ENCODE measurements at regions not wholly inside any gene's neighbourhood (a gene's known extent, or its start where the extent isn't known, plus 50 kb on each side); places are given as distances from the start of the nearest gene placed in this dataset.

- Histone ChIP-seq H3K27me3 (ENCODE audit: insufficient read depth, insufficient read length) (no peaks in the 10 kb centered on the region), H3K36me3 (ENCODE audit: insufficient read depth, insufficient read length, low read length) (no peaks in the 10 kb centered on the region), H3K9me3 (ENCODE audit: insufficient read depth, low read length) (no peaks in the 10 kb centered on the region), H3K4me3 (ENCODE audit: insufficient read length, low read depth) (no peak overlapping the region), H3K4me1 (ENCODE audit: insufficient read depth, insufficient read length) (no peaks in the 10 kb centered on the region), H3K9ac (ENCODE audit: insufficient read length, low read depth) (no peak overlapping the region)
- DNase-seq (ENCODE audit: low read depth, low spot score) = no peak
- TF ChIP-seq ZNF274 (IDR thresholded peaks at IDR 0.05; ENCODE audit: low read depth, low read length) (no peak), SUZ12 (IDR thresholded peaks at IDR 0.05; ENCODE audit: extremely low read depth, insufficient read depth, insufficient read length) (no peak), YY1 (IDR thresholded peaks at IDR 0.05; ENCODE audit: insufficient read depth, insufficient read length) (no peak)
These were observed 135.1 kb downstream of the PLG start for GRCh38 chr6:160837146-160837545.

GRCh38 chr6:160851031-160851430, 140.5 kb upstream of the MAP3K4 start:
- H3K4me1 ChIP-seq (ENCODE audit: insufficient read depth, insufficient read length) = no peaks in the 10 kb centered on the region
- H3K9ac ChIP-seq (ENCODE audit: insufficient read length, low read depth) = no peak overlapping the region
- no peaks in the 10 kb centered on the region for H3K27me3 ChIP-seq (ENCODE audit: insufficient read depth, insufficient read length)

GRCh38 chr6:160853946-160854345, 137.6 kb upstream of the MAP3K4 start:
- TF ChIP-seq SUZ12 (IDR thresholded peaks at IDR 0.05; ENCODE audit: extremely low read depth, insufficient read depth, insufficient read length) (no peak), ZNF274 (IDR thresholded peaks at IDR 0.05; ENCODE audit: low read depth, low read length) (no peak), YY1 (IDR thresholded peaks at IDR 0.05; ENCODE audit: insufficient read depth, insufficient read length) (no peak)
- no peak for DNase-seq (ENCODE audit: low read depth, low spot score)

More at GRCh38 chr6:160851031-160851430, 140.5 kb upstream of the MAP3K4 start:
- Histone ChIP-seq H3K9me3 (ENCODE audit: insufficient read depth, low read length) (no peaks in the 10 kb centered on the region), H3K36me3 (ENCODE audit: insufficient read depth, insufficient read length, low read length) (no peaks in the 10 kb centered on the region), H3K4me3 (ENCODE audit: insufficient read length, low read depth) (no peak overlapping the region)
- no peak for DNase-seq (ENCODE audit: low read depth, low spot score)
- TF ChIP-seq ZNF274 (IDR thresholded peaks at IDR 0.05; ENCODE audit: low read depth, low read length) = no peak
- no peak for TF ChIP-seq SUZ12 (IDR thresholded peaks at IDR 0.05; ENCODE audit: extremely low read depth, insufficient read depth, insufficient read length)
- TF ChIP-seq YY1 (IDR thresholded peaks at IDR 0.05; ENCODE audit: insufficient read depth, insufficient read length) = no peak

GRCh38 chr6:160858886-160859285, 132.7 kb upstream of the MAP3K4 start:
- no peaks in the 10 kb centered on the region for H3K27me3 ChIP-seq (ENCODE audit: insufficient read depth, insufficient read length)
- TF ChIP-seq SUZ12 (IDR thresholded peaks at IDR 0.05; ENCODE audit: extremely low read depth, insufficient read depth, insufficient read length) = no peak
- TF ChIP-seq YY1 (IDR thresholded peaks at IDR 0.05; ENCODE audit: insufficient read depth, insufficient read length) = no peak
- no peak for TF ChIP-seq ZNF274 (IDR thresholded peaks at IDR 0.05; ENCODE audit: low read depth, low read length)
- H3K4me1 ChIP-seq (ENCODE audit: insufficient read depth, insufficient read length) = no peaks in the 10 kb centered on the region
- H3K36me3 ChIP-seq (ENCODE audit: insufficient read depth, insufficient read length, low read length) = no peaks in the 10 kb centered on the region
- no peak overlapping the region for H3K9ac ChIP-seq (ENCODE audit: insufficient read length, low read depth)
- no peak overlapping the region for H3K4me3 ChIP-seq (ENCODE audit: insufficient read length, low read depth)
- DNase-seq (ENCODE audit: low read depth, low spot score) = no peak
- no peaks in the 10 kb centered on the region for H3K9me3 ChIP-seq (ENCODE audit: insufficient read depth, low read length)

More at GRCh38 chr6:160853946-160854345, 137.6 kb upstream of the MAP3K4 start:
- H3K4me1 ChIP-seq (ENCODE audit: insufficient read depth, insufficient read length) = no peaks in the 10 kb centered on the region
- H3K4me3 ChIP-seq (ENCODE audit: insufficient read length, low read depth) = no peak overlapping the region
- no peak overlapping the region for H3K9ac ChIP-seq (ENCODE audit: insufficient read length, low read depth)
- no peaks in the 10 kb centered on the region for H3K36me3 ChIP-seq (ENCODE audit: insufficient read depth, insufficient read length, low read length)
- no peaks in the 10 kb centered on the region for H3K9me3 ChIP-seq (ENCODE audit: insufficient read depth, low read length)
- no peaks in the 10 kb centered on the region for H3K27me3 ChIP-seq (ENCODE audit: insufficient read depth, insufficient read length)

- TF ChIP-seq SUZ12 (IDR thresholded peaks at IDR 0.05; ENCODE audit: extremely low read depth, insufficient read depth, insufficient read length) = no peak
- no peak for TF ChIP-seq YY1 (IDR thresholded peaks at IDR 0.05; ENCODE audit: insufficient read depth, insufficient read length)
- TF ChIP-seq ZNF274 (IDR thresholded peaks at IDR 0.05; ENCODE audit: low read depth, low read length) = no peak
- Histone ChIP-seq H3K9me3 (ENCODE audit: insufficient read depth, low read length) (no peaks in the 10 kb centered on the region), H3K9ac (ENCODE audit: insufficient read length, low read depth) (no peak overlapping the region), H3K4me1 (ENCODE audit: insufficient read depth, insufficient read length) (no peaks in the 10 kb centered on the region), H3K36me3 (ENCODE audit: insufficient read depth, insufficient read length, low read length) (no peaks in the 10 kb centered on the region), H3K4me3 (ENCODE audit: insufficient read length, low read depth) (no peak overlapping the region), H3K27me3 (ENCODE audit: insufficient read depth, insufficient read length) (no peaks in the 10 kb centered on the region)
- no peak for DNase-seq (ENCODE audit: low read depth, low spot score)
These were observed 131.7 kb upstream of the MAP3K4 start for GRCh38 chr6:160859822-160860221.

GRCh38 chr6:160861824-160862223, 129.7 kb upstream of the MAP3K4 start:
- Histone ChIP-seq H3K9ac (ENCODE audit: insufficient read length, low read depth) (no peak overlapping the region), H3K4me3 (ENCODE audit: insufficient read length, low read depth) (no peak overlapping the region), H3K27me3 (ENCODE audit: insufficient read depth, insufficient read length) (no peaks in the 10 kb centered on the region), H3K9me3 (ENCODE audit: insufficient read depth, low read length) (no peaks in the 10 kb centered on the region), H3K4me1 (ENCODE audit: insufficient read depth, insufficient read length) (no peaks in the 10 kb centered on the region), H3K36me3 (ENCODE audit: insufficient read depth, insufficient read length, low read length) (no peaks in the 10 kb centered on the region)
- TF ChIP-seq ZNF274 (IDR thresholded peaks at IDR 0.05; ENCODE audit: low read depth, low read length) (no peak), YY1 (IDR thresholded peaks at IDR 0.05; ENCODE audit: insufficient read depth, insufficient read length) (no peak), SUZ12 (IDR thresholded peaks at IDR 0.05; ENCODE audit: extremely low read depth, insufficient read depth, insufficient read length) (no peak)
- no peak for DNase-seq (ENCODE audit: low read depth, low spot score)

- Histone ChIP-seq H3K36me3 (ENCODE audit: insufficient read depth, insufficient read length, low read length) (no peaks in the 10 kb centered on the region), H3K27me3 (ENCODE audit: insufficient read depth, insufficient read length) (no peaks in the 10 kb centered on the region), H3K9me3 (ENCODE audit: insufficient read depth, low read length) (no peaks in the 10 kb centered on the region), H3K9ac (ENCODE audit: insufficient read length, low read depth) (no peak overlapping the region), H3K4me3 (ENCODE audit: insufficient read length, low read depth) (no peak overlapping the region), H3K4me1 (ENCODE audit: insufficient read depth, insufficient read length) (no peaks in the 10 kb centered on the region)
- DNase-seq (ENCODE audit: low read depth, low spot score) = no peak
- TF ChIP-seq ZNF274 (IDR thresholded peaks at IDR 0.05; ENCODE audit: low read depth, low read length) (no peak), YY1 (IDR thresholded peaks at IDR 0.05; ENCODE audit: insufficient read depth, insufficient read length) (no peak), SUZ12 (IDR thresholded peaks at IDR 0.05; ENCODE audit: extremely low read depth, insufficient read depth, insufficient read length) (no peak)
These were observed 127.8 kb upstream of the MAP3K4 start for GRCh38 chr6:160863782-160864181.
